ENCODE measurements at regions not wholly inside any gene's neighbourhood (a gene's known extent, or its start where the extent isn't known, plus 50 kb on each side); places are given as distances from the start of the nearest gene placed in this dataset.

DNA sequence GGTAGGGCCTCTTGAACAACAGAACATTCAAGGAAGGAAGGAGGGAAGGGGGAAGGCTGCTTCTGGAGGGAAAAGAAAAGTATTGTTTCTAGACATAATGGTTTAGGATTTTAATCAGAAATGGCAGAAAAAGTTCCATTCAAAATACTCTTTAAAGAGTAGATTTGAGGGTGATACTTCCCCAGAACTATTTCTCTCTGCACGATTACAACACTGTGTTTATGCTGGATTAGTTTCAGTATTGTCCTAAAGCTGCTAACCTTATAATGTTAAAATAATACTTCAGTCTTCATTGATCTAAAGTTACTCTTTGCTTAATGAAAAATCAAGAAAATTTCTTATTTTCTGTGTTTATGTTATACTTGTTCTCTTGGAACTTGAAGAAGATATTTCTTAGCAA, 1026.3 kb upstream of the PABPC4L start:
- TF ChIP-seq, protein P1, sequence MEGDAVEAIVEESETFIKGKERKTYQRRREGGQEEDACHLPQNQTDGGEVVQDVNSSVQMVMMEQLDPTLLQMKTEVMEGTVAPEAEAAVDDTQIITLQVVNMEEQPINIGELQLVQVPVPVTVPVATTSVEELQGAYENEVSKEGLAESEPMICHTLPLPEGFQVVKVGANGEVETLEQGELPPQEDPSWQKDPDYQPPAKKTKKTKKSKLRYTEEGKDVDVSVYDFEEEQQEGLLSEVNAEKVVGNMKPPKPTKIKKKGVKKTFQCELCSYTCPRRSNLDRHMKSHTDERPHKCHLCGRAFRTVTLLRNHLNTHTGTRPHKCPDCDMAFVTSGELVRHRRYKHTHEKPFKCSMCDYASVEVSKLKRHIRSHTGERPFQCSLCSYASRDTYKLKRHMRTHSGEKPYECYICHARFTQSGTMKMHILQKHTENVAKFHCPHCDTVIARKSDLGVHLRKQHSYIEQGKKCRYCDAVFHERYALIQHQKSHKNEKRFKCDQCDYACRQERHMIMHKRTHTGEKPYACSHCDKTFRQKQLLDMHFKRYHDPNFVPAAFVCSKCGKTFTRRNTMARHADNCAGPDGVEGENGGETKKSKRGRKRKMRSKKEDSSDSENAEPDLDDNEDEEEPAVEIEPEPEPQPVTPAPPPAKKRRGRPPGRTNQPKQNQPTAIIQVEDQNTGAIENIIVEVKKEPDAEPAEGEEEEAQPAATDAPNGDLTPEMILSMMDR (IDR thresholded peaks at IDR 0.05; ENCODE audit: insufficient read depth, low read length, poor library complexity, severe bottlenecking): no peak
- no peak for TF ChIP-seq EZH2phosphoT487 (conservative IDR thresholded peaks at IDR 0.05; ENCODE audit: low read length)

All from SU-DHL-6 (cell line).